ENCODE measurements at regions not wholly inside any gene's neighbourhood (a gene's known extent, or its start where the extent isn't known, plus 50 kb on each side); places are given as distances from the start of the nearest gene placed in this dataset.

DNA sequence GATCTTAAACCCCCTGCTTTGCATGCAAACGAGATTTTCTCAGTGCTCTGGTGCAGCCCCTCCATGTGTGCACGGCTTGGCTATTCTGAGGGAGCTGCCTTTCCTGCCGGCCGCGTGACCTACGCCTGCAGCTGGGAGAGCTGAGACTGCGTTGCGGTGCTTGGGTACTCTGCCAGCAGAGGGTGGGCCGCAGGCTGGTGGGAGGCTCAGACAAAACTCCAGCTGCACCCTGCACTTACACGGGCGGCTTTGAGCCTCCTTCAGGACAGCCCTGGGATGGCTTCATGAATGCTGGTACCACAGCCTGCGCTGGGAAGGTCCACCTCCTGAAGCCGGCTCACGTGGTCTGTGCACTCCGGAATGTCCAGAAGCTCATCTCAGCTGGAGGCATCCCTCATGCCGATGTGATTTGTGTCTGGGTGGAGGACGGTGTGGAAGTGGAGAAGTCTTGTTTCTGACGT, 223.7 kb downstream of the DLL1 start:
- TF ChIP-seq, protein P1, sequence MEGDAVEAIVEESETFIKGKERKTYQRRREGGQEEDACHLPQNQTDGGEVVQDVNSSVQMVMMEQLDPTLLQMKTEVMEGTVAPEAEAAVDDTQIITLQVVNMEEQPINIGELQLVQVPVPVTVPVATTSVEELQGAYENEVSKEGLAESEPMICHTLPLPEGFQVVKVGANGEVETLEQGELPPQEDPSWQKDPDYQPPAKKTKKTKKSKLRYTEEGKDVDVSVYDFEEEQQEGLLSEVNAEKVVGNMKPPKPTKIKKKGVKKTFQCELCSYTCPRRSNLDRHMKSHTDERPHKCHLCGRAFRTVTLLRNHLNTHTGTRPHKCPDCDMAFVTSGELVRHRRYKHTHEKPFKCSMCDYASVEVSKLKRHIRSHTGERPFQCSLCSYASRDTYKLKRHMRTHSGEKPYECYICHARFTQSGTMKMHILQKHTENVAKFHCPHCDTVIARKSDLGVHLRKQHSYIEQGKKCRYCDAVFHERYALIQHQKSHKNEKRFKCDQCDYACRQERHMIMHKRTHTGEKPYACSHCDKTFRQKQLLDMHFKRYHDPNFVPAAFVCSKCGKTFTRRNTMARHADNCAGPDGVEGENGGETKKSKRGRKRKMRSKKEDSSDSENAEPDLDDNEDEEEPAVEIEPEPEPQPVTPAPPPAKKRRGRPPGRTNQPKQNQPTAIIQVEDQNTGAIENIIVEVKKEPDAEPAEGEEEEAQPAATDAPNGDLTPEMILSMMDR (IDR thresholded peaks at IDR 0.05; ENCODE audit: low read depth, low read length), result no peak
- Histone ChIP-seq H3K27me3 (ENCODE audit: insufficient read depth, low read depth, severe bottlenecking) (no peaks in the 10 kb centered on the region), H3K9me3 (ENCODE audit: severe bottlenecking) (peaks cover 4% of the 10 kb centered on the region), H3K36me3 (no peaks in the 10 kb centered on the region), H3K27ac (no peak overlapping the region), H3K4me3 (ENCODE audit: low read depth, low read length) (no peak overlapping the region)
- no peak for DNase-seq

DNA sequence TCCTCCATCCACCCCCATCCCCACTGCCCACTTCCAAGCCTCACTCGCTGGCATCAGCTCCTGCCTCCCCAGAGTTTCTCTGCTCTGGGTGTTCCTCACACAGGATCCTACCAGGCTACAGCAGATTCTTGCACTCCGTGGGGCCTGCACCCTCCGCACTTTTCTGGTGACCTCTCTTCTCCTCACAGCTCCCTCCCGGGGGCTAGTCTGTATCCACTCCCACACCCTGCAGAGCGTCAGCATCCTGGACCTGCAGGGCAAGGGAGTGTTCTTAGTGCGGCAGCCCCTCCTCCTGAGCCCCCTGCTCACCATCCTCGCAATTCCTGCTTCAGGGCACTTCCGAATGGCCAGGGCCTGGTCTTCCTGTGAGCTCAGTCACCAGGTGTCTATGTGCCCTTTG, 224.2 kb downstream of the DLL1 start:
- no peak for DNase-seq
- H3K36me3 ChIP-seq, result no peaks in the 10 kb centered on the region

DNA sequence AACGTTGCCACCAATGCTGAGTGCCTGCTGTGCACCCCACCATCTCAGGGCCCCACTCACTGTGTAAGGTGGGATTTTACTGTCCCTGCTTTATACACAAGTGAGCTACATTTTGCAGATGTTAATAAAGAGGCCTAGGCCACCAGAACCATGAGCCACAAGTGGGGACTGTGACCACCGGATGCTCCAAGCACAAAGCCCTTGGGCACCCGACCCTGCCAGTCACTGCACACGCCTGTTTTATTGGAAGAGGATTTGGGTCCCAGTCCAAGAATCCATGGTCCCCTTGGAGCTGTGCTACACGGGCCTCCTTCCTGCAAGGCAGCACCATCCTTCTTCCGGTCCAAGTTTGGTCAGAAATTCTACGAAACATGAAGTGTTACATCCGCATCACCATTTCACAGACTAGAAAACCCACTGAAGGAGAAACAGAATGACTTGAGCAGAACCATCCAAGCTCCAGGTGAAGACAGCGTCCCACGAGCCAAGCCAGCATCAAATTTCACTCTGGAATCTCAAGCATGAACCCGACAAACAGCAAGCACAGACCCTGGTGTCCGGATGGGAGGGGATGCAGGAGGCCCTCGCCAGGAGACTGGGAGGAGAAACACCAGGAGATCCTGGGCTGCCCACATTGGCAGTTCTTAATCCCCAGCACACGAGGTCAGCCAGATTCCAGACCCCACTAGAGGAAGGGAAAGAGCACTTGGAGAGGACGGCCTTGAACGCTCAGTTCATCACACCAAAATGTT, 226.9 kb downstream of the DLL1 start:
- Histone ChIP-seq H3K9me3 (ENCODE audit: severe bottlenecking) (no peaks in the 10 kb centered on the region), H3K4me3 (ENCODE audit: low read depth, low read length) (no peak overlapping the region), H3K27ac (no peak overlapping the region), H3K36me3 (no peaks in the 10 kb centered on the region), H3K27me3 (ENCODE audit: insufficient read depth, low read depth, severe bottlenecking) (no peaks in the 10 kb centered on the region)
- DNase-seq, result no peak
- TF ChIP-seq, protein P1 (IDR thresholded peaks at IDR 0.05; ENCODE audit: low read depth, low read length), result no peak

More for the DNA sequence above, 224.2 kb downstream of the DLL1 start:
- Histone ChIP-seq H3K27me3 (ENCODE audit: insufficient read depth, low read depth, severe bottlenecking) (no peaks in the 10 kb centered on the region), H3K9me3 (ENCODE audit: severe bottlenecking) (peaks cover 4% of the 10 kb centered on the region), H3K4me3 (ENCODE audit: low read depth, low read length) (no peak overlapping the region), H3K27ac (no peak overlapping the region)
- TF ChIP-seq, protein P1 (IDR thresholded peaks at IDR 0.05; ENCODE audit: low read depth, low read length), result no peak

DNA sequence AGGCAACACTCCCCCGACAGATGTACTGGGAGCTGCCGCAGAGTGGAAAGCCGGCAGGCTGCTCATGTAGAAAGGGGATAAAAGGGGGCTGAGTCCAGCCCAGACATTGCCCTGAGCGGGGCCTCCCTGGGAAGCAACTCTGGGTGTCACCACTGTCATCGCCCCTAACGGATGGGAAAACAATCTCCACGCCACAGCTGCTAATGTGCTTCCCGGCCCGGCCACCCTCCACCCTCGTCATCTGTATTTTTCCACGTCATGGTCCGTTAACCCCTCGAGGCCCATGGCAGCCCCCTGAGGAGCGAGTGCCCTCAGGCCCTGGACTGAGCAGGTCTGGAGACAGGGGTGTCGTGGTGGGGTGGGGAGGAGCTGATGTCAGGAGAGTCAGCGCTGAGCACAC, 227.4 kb downstream of the DLL1 start:
- Histone ChIP-seq H3K27ac (no peak overlapping the region), H3K36me3 (no peaks in the 10 kb centered on the region), H3K9me3 (ENCODE audit: severe bottlenecking) (no peaks in the 10 kb centered on the region), H3K4me3 (ENCODE audit: low read depth, low read length) (no peak overlapping the region), H3K27me3 (ENCODE audit: insufficient read depth, low read depth, severe bottlenecking) (no peaks in the 10 kb centered on the region)
- no peak for DNase-seq
- TF ChIP-seq, protein P1 (IDR thresholded peaks at IDR 0.05; ENCODE audit: low read depth, low read length), result no peak

DNA sequence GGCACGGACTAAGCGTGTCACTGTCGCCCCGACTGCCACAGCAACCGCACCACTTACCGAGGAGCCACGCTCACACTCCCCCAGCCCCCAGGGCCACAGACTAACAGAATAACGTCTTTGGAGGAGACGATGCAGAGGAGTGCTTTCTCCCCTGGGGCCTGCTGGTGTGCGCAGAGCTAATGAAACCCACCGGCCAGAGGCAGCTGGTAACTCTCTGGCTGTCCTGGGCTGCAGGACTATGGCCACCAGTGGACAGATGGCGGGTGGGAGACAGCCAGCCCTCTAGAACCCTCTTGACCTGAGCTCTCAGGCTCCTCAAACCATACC, 228.0 kb downstream of the DLL1 start:
- TF ChIP-seq, protein P1 (IDR thresholded peaks at IDR 0.05; ENCODE audit: low read depth, low read length), result no peak
- Histone ChIP-seq H3K27me3 (ENCODE audit: insufficient read depth, low read depth, severe bottlenecking) (no peaks in the 10 kb centered on the region), H3K4me3 (ENCODE audit: low read depth, low read length) (no peak overlapping the region), H3K36me3 (no peaks in the 10 kb centered on the region), H3K9me3 (ENCODE audit: severe bottlenecking) (no peaks in the 10 kb centered on the region), H3K27ac (no peak overlapping the region)
- peak; percentile 3 for DNase-seq
